CD4-positive, alpha-beta T cell (primary cell): ENCODE measurements at regions not wholly inside any gene's neighbourhood (a gene's known extent, or its start where the extent isn't known, plus 50 kb on each side); places are given as distances from the start of the nearest gene placed in this dataset.

ENCODE experiments used
- ATAC-seq: fragments of 200-7000 bp; cut with Tn5 transposase; one replicate; pipeline ENCODE4 v1.10.0; 2022; ENCODE audit warnings: mild to moderate bottlenecking; ENCODE audit not compliant: poor library complexity
- CTCF ChIA-PET: fragments of 350-600 bp; sonication (Branson Sonifier 250); formaldehyde crosslinking; loops from one replicate; lab custom pipeline; 2021; ENCODE audit warnings: antibody characterized with exemption, inconsistent platforms; lab: Charles Lee
- POLR2A ChIA-PET: fragments of 350-600 bp; sonication (Branson Sonifier 250); formaldehyde crosslinking; loops from one replicate; lab custom pipeline; 2021; ENCODE audit warnings: antibody characterized with exemption, inconsistent platforms; lab: Charles Lee
- DNase-seq, 14 experiments: peaks; one replicate each; pipeline ENCODE4 v3.0.0-alpha.2; 2013 to 2020; ENCODE audit warnings: mixed read lengths in 2 of 14
- H3K27ac ChIP-seq, 2 donors: one replicate each; pipeline versions ENCODE4 v1.5.1 to v1.7.0; 2013; ENCODE audit warnings: low read length in 2 of 2, low read depth in 1 of 2, mild to moderate bottlenecking in 1 of 2
- H3K27me3 ChIP-seq, 2 experiments: 1 replicate in 1 of 2; 2 replicates in 1 of 2; pipeline versions ENCODE4 v1.6.1 to v1.7.0; 2013; ENCODE audit warnings: low read length in 2 of 2, control low read depth in 1 of 2, mild to moderate bottlenecking in 1 of 2, moderate library complexity in 1 of 2; ENCODE audit not compliant: insufficient read depth in 2 of 2, control insufficient read depth in 1 of 2
- H3K36me3 ChIP-seq: one replicate; pipeline ENCODE4 v1.6.1; 2013; ENCODE audit warnings: low read length, control low read depth; ENCODE audit not compliant: insufficient read depth
- H3K4me1 ChIP-seq: one replicate; pipeline ENCODE4 v1.6.1; 2013; ENCODE audit warnings: low read length, control low read depth; ENCODE audit not compliant: insufficient read depth
- H3K4me3 ChIP-seq: one replicate; pipeline ENCODE4 v1.5.1; 2013; ENCODE audit warnings: mild to moderate bottlenecking, low read length, moderate library complexity
- H3K9me3 ChIP-seq, 2 experiments: 1 replicate in 1 of 2; 2 replicates in 1 of 2; pipeline versions ENCODE4 v1.6.1 to v1.7.0; 2013; ENCODE audit warnings: low read length in 2 of 2, mild to moderate bottlenecking in 2 of 2, control low read depth in 1 of 2, moderate library complexity in 1 of 2; ENCODE audit not compliant: control insufficient read depth in 1 of 2, insufficient read depth in 1 of 2
- H3K27ac Mint-ChIP-seq: one replicate; pipeline ENCODE4 v1.8.0; 2020; ENCODE audit warnings: mixed read lengths
- H3K27me3 Mint-ChIP-seq: one replicate; pipeline ENCODE4 v1.8.0; 2021; ENCODE audit warnings: mixed read lengths
- H3K36me3 Mint-ChIP-seq: one replicate; pipeline ENCODE4 v1.8.0; 2021; ENCODE audit warnings: low read depth, mixed read lengths
- H3K4me1 Mint-ChIP-seq: one replicate; pipeline ENCODE4 v1.8.0; 2021; ENCODE audit warnings: low read depth, mixed read lengths
- H3K4me3 Mint-ChIP-seq: one replicate; pipeline ENCODE4 v1.8.0; 2020; ENCODE audit warnings: mild to moderate bottlenecking, mixed read lengths
- H3K9me3 Mint-ChIP-seq: one replicate; pipeline ENCODE4 v1.8.0; 2020; ENCODE audit warnings: mixed read lengths
- CTCF ChIP-seq: fragments of 200-600 bp; IDR thresholded peaks from one replicate; pipeline ENCODE4 v1.8.0; 2022; ENCODE audit warnings: antibody characterized with exemption, mild to moderate bottlenecking
- intact Hi-C, 2 experiments: fragments of 100-400 bp; cut with DNase I in 1 of 2; cut with micrococcal nuclease in 1 of 2; formaldehyde crosslinking; loops; one replicate each; pipeline versions ENCODE4 v1.15.1 to v1.9.0; 2023 to 2025; cut with DNase I, micrococcal nuclease

- no peaks in the 10 kb centered on the region for H3K9me3 ChIP-seq
- no peaks in the 10 kb centered on the region for H3K4me1 ChIP-seq
- H3K36me3 Mint-ChIP-seq, result no peaks in the 10 kb centered on the region
- H3K9me3 Mint-ChIP-seq, result no peaks in the 10 kb centered on the region
- H3K36me3 ChIP-seq, result no peaks in the 10 kb centered on the region
- no peak overlapping the region for H3K4me3 Mint-ChIP-seq
- intact Hi-C loops, result no loop called here
- no peak overlapping the region for H3K27ac Mint-ChIP-seq
- no peak for TF ChIP-seq CTCF
- no peak overlapping the region for H3K27ac ChIP-seq
- H3K4me1 Mint-ChIP-seq, result no peaks in the 10 kb centered on the region
- no peaks in the 10 kb centered on the region for H3K27me3 ChIP-seq
- peaks cover 24% of the 10 kb centered on the region for H3K27me3 Mint-ChIP-seq
- H3K4me3 ChIP-seq, result no peak overlapping the region
- no peak for DNase-seq
- ChIA-PET POLR2A (no interaction called here), CTCF (no interaction called here)
- ATAC-seq, result no peak
Measured at GRCh38 chr6:6434723-6435122, 114.3 kb upstream of the F13A1 start.

GRCh38 chr6:6436366-6436765, 115.9 kb upstream of the F13A1 start:
- H3K36me3 Mint-ChIP-seq, result no peaks in the 10 kb centered on the region
- H3K27me3 ChIP-seq, result no peaks in the 10 kb centered on the region
- CTCF ChIA-PET, result no interaction called here

GRCh38 chr6:6436946-6437345, 116.5 kb upstream of the F13A1 start:
- Histone ChIP-seq H3K4me3 (no peak overlapping the region), H3K4me1 (no peaks in the 10 kb centered on the region), H3K27ac (no peak overlapping the region), H3K36me3 (no peaks in the 10 kb centered on the region), H3K9me3 (no peaks in the 10 kb centered on the region), H3K27me3 (no peaks in the 10 kb centered on the region)
- ChIA-PET POLR2A (no interaction called here), CTCF (no interaction called here)
- ATAC-seq (no peak), DNase-seq (no peak)
- Mint-ChIP-seq H3K27ac (no peak overlapping the region), H3K27me3 (peaks cover 24% of the 10 kb centered on the region), H3K4me3 (no peak overlapping the region), H3K36me3 (no peaks in the 10 kb centered on the region), H3K4me1 (no peaks in the 10 kb centered on the region), H3K9me3 (no peaks in the 10 kb centered on the region)
- no peak for TF ChIP-seq CTCF
- intact Hi-C loops, result no loop called here

More at GRCh38 chr6:6436366-6436765, 115.9 kb upstream of the F13A1 start:
- Histone ChIP-seq H3K9me3 (no peaks in the 10 kb centered on the region), H3K36me3 (no peaks in the 10 kb centered on the region), H3K4me3 (no peak overlapping the region), H3K27ac (no peak overlapping the region), H3K4me1 (no peaks in the 10 kb centered on the region)
- H3K27ac Mint-ChIP-seq, result no peak overlapping the region
- H3K27me3 Mint-ChIP-seq, result peaks cover 24% of the 10 kb centered on the region
- ATAC-seq, result no peak
- H3K9me3 Mint-ChIP-seq, result no peaks in the 10 kb centered on the region
- H3K4me1 Mint-ChIP-seq, result no peaks in the 10 kb centered on the region
- H3K4me3 Mint-ChIP-seq, result no peak overlapping the region
- POLR2A ChIA-PET, result no interaction called here
- no peak for TF ChIP-seq CTCF
- intact Hi-C loops, result no loop called here
- no peak for DNase-seq
